Skeletal muscle cell (primary cell): ENCODE measurements at regions not wholly inside any gene's neighbourhood (a gene's known extent, or its start where the extent isn't known, plus 50 kb on each side); places are given as distances from the start of the nearest gene placed in this dataset.
"Not testable (repeated sequence)": the region's sequence is repeated elsewhere in the genome, so short reads cannot be mapped to it uniquely, and the experiment has no call there.

Source experiments
- DNase-seq: peaks from one replicate; pipeline ENCODE4 v3.0.0-alpha.2; 2010; ENCODE audit warnings: low read depth
- H3K4me3 ChIP-seq: 2 replicates; pipeline ENCODE4 v1.5.1; 2011; ENCODE audit warnings: low read depth, mild to moderate bottlenecking, control low read depth, low read length, moderate library complexity

GRCh38 chr12:18008642-18009041 is 81.4 kb downstream of the RERGL start:
- no peak for DNase-seq
- H3K4me3 ChIP-seq: no peak overlapping the region

- no peak for DNase-seq
- H3K4me3 ChIP-seq: no peak overlapping the region
These were observed 90.7 kb downstream of the RERGL start for GRCh38 chr12:17999174-17999801.

GRCh38 chr12:17992002-17992656 is 97.9 kb downstream of the RERGL start:
- peak; percentile 7 for DNase-seq
- H3K4me3 ChIP-seq: no peak overlapping the region

- H3K4me3 ChIP-seq: no peak overlapping the region
- no peak for DNase-seq
These were observed 107.4 kb downstream of the RERGL start for GRCh38 chr12:17982556-17982955.

- no peak overlapping the region for H3K4me3 ChIP-seq
- no peak for DNase-seq
These were observed 113.8 kb downstream of the RERGL start for GRCh38 chr12:17976202-17976601.

- no peak overlapping the region for H3K4me3 ChIP-seq
- no peak for DNase-seq
These were observed 114.2 kb downstream of the RERGL start for GRCh38 chr12:17975763-17976162.

GRCh38 chr12:17975239-17975638 is 114.8 kb downstream of the RERGL start:
- H3K4me3 ChIP-seq: no peak overlapping the region
- no peak for DNase-seq

- no peak for DNase-seq
- no peak overlapping the region for H3K4me3 ChIP-seq
These were observed 118.1 kb downstream of the RERGL start for GRCh38 chr12:17971850-17972249.

- DNase-seq: no peak
- no peak overlapping the region for H3K4me3 ChIP-seq
These were observed 135.2 kb downstream of the RERGL start for GRCh38 chr12:17954788-17955187.

GRCh38 chr12:17950898-17951297 is 139.1 kb downstream of the RERGL start:
- H3K4me3 ChIP-seq: no peak overlapping the region
- no peak for DNase-seq

- no peak overlapping the region for H3K4me3 ChIP-seq
- no peak for DNase-seq
These were observed 140.3 kb downstream of the RERGL start for GRCh38 chr12:17949558-17950141.

GRCh38 chr12:17928708-17929366 is 161.2 kb downstream of the RERGL start:
- peak; percentile 35 for DNase-seq
- no peak overlapping the region for H3K4me3 ChIP-seq

GRCh38 chr12:17918013-17918412 is 172.0 kb downstream of the RERGL start:
- DNase-seq: no peak
- no peak overlapping the region for H3K4me3 ChIP-seq

- DNase-seq: no peak
- H3K4me3 ChIP-seq: no peak overlapping the region
These were observed 205.4 kb downstream of the RERGL start for GRCh38 chr12:17884581-17884980.

- DNase-seq: no peak
- no peak overlapping the region for H3K4me3 ChIP-seq
These were observed 211.3 kb downstream of the RERGL start for GRCh38 chr12:17878714-17879113.

- H3K4me3 ChIP-seq: no peak overlapping the region
- DNase-seq: no peak
These were observed 214.8 kb downstream of the RERGL start for GRCh38 chr12:17875230-17875629.

- no peak overlapping the region for H3K4me3 ChIP-seq
- DNase-seq: no peak
These were observed 223.2 kb downstream of the RERGL start for GRCh38 chr12:17866802-17867201.

- H3K4me3 ChIP-seq: not testable (repeated sequence)
These were observed 234.4 kb downstream of the RERGL start for GRCh38 chr12:17855548-17855947.

GRCh38 chr12:17853054-17853453 is 236.9 kb downstream of the RERGL start:
- DNase-seq: no peak
- H3K4me3 ChIP-seq: no peak overlapping the region

More at GRCh38 chr12:17855548-17855947, 234.4 kb downstream of the RERGL start:
- not testable (repeated sequence) for DNase-seq

- no peak overlapping the region for H3K4me3 ChIP-seq
- no peak for DNase-seq
These were observed 248.5 kb downstream of the RERGL start for GRCh38 chr12:17841496-17841895.
